A549 (cell line): ENCODE measurements at regions not wholly inside any gene's neighbourhood (a gene's known extent, or its start where the extent isn't known, plus 50 kb on each side); places are given as distances from the start of the nearest gene placed in this dataset.

Experiments used
- ATAC-seq, 2 experiments: fragments of 200-7000 bp in 1 of 2; fragments of >200 bp in 1 of 2; cut with Nextera tagmentation in 1 of 2; cut with Tn5 transposase in 1 of 2; 3 replicates each; pipeline versions ENCODE4 v1.8.0 to v1.9.1; 2018 to 2020; ENCODE audit warnings: mild to moderate bottlenecking in 1 of 2, moderate library complexity in 1 of 2
- CTCF ChIA-PET: fragments of 300-600 bp; sonication (Branson Sonifier 250); formaldehyde crosslinking; extraction: SDS; loops from one replicate; lab custom pipeline; 2021; ENCODE audit warnings: antibody characterized with exemption, inconsistent platforms; lab: Yijun Ruan, JAX
- POLR2A ChIA-PET: fragments of 350-600 bp; formaldehyde crosslinking; extraction: SDS; loops from one replicate; lab custom pipeline; 2021; ENCODE audit warnings: antibody characterized with exemption, inconsistent platforms; lab: Yijun Ruan, JAX
- DNase-seq, 2 experiments: peaks; one replicate each; pipeline versions ENCODE4 v3.0.0 to v3.0.0-alpha.2; 2011 to 2016; ENCODE audit warnings: low read depth in 1 of 2, low spot score in 1 of 2
- FAIRE-seq: peaks from 2 replicates; lab custom pipeline; 2011; peaks lifted over from hg19 to GRCh38; lab: Jason Lieb, UNC
- H3K27ac ChIP-seq, 2 experiments: fragments of >200 bp; sonication (Bioruptor Twin); formaldehyde crosslinking; 3 replicates each; pipeline ENCODE4 v1.5.1; 2016 to 2017
- H3K4me1 ChIP-seq: fragments of >200 bp; sonication (Bioruptor Twin); formaldehyde crosslinking; 3 replicates; pipeline ENCODE4 v1.6.1; 2016
- H3K4me2 ChIP-seq: fragments of >200 bp; sonication (Bioruptor Twin); formaldehyde crosslinking; 3 replicates; pipeline ENCODE4 v1.6.1; 2016
- H3K4me3 ChIP-seq: fragments of >200 bp; sonication (Bioruptor Twin); formaldehyde crosslinking; 3 replicates; pipeline ENCODE4 v1.5.1; 2016
- H3K9me3 ChIP-seq: fragments of >200 bp; sonication (Bioruptor Twin); formaldehyde crosslinking; 3 replicates; pipeline ENCODE4 v1.6.1; 2016
- CEBPB ChIP-seq, 2 experiments: fragments of >200 bp in 1 of 2; sonication (Bioruptor Twin) in 1 of 2; formaldehyde crosslinking in 1 of 2; IDR thresholded peaks; 2 replicates each; pipeline ENCODE4 v1.6.1; 2012 to 2016
- CHD2 ChIP-seq: fragments of 150-350 bp; IDR thresholded peaks from 2 replicates; pipeline ENCODE4 v1.6.1; 2014; ENCODE audit warnings: low read length; ENCODE audit not compliant: partially characterized antibody
- CHD4 ChIP-seq: fragments of 200-600 bp; sonication (generic); IDR thresholded peaks from 2 replicates; pipeline ENCODE4 v1.6.1; 2016; ENCODE audit warnings: antibody characterized with exemption, mild to moderate bottlenecking, borderline replicate concordance
- EHF ChIP-seq: fragments of 250-450 bp; sonication (Bioruptor Pico); IDR thresholded peaks from 2 replicates; pipeline ENCODE4 v1.5.0; 2020; ENCODE audit warnings: mild to moderate bottlenecking
- EP300 ChIP-seq, 2 experiments: fragments of >200 bp; sonication (Bioruptor Twin); formaldehyde crosslinking; IDR thresholded peaks; 2 replicates in 1 of 2; 3 replicates in 1 of 2; pipeline ENCODE4 v1.6.1; 2016 to 2017
- FOSL2 ChIP-seq, 2 experiments: fragments of 450-650 bp in 1 of 2; fragments of >200 bp in 1 of 2; sonication (Bioruptor Twin) in 1 of 2; formaldehyde crosslinking; IDR thresholded peaks; 2 replicates each; pipeline versions ENCODE4 v1.5.0 to v1.6.1; 2016 to 2020; ENCODE audit warnings: mild to moderate bottlenecking in 1 of 2, moderate library complexity in 1 of 2
- HOXB5 ChIP-seq: fragments of 250-450 bp; sonication (Bioruptor Pico); IDR thresholded peaks from 2 replicates; pipeline ENCODE4 v1.5.0; 2020; ENCODE audit warnings: mild to moderate bottlenecking, moderate library complexity
- JUNB ChIP-seq: fragments of >200 bp; sonication (Bioruptor Twin); formaldehyde crosslinking; IDR thresholded peaks from 2 replicates; pipeline ENCODE4 v1.6.1; 2016
- KDM1A ChIP-seq: fragments of 200-600 bp; sonication (generic); IDR thresholded peaks from 2 replicates; pipeline ENCODE4 v1.6.1; 2016; ENCODE audit warnings: low read depth, mild to moderate bottlenecking
- MAFK ChIP-seq: fragments of 450-650 bp; IDR thresholded peaks from 2 replicates; pipeline ENCODE4 v1.6.1; 2014; ENCODE audit not compliant: partially characterized antibody
- MAZ ChIP-seq: fragments of 150-350 bp; IDR thresholded peaks from 2 replicates; pipeline ENCODE4 v1.6.1; 2014; ENCODE audit warnings: antibody characterized with exemption, low read depth, low read length, borderline replicate concordance
- ZFP36 ChIP-seq: fragments of 450-650 bp; IDR thresholded peaks from 2 replicates; pipeline ENCODE4 v1.6.1; 2014; ENCODE audit warnings: borderline replicate concordance; ENCODE audit not compliant: partially characterized antibody
- ZSCAN20 ChIP-seq: fragments of 250-450 bp; sonication (Bioruptor Pico); IDR thresholded peaks from 2 replicates; pipeline ENCODE4 v1.8.0; 2022; ENCODE audit warnings: mild to moderate bottlenecking, moderate library complexity
- WGBS: methylation state at CpG from one replicate; pipeline ENCODE4 v1.1.6; 2017; ENCODE audit errors: missing lambda C conversion rate; 5-methylcytosine and 5-hydroxymethylcytosine counted together
- TF ChIP-seq, protein P1 (sequence below): fragments of 200-600 bp; sonication (generic); IDR thresholded peaks from 2 replicates; pipeline ENCODE4 v1.6.1; 2016; ENCODE audit warnings: antibody characterized with exemption, mild to moderate bottlenecking, moderate library complexity
- TF ChIP-seq, protein P2 (sequence below): fragments of >200 bp; sonication (Bioruptor Twin); formaldehyde crosslinking; IDR thresholded peaks from 2 replicates; pipeline ENCODE4 v1.6.1; 2016
- TF ChIP-seq, protein P3 (sequence below): IDR thresholded peaks from 2 replicates; pipeline ENCODE4 v1.6.1; 2012
- TF ChIP-seq, protein P4 (sequence below): fragments of 250-450 bp; sonication (Bioruptor Pico); IDR thresholded peaks from 2 replicates; pipeline ENCODE4 v1.5.0; 2020; ENCODE audit warnings: low read depth, mild to moderate bottlenecking, moderate library complexity

DNA sequence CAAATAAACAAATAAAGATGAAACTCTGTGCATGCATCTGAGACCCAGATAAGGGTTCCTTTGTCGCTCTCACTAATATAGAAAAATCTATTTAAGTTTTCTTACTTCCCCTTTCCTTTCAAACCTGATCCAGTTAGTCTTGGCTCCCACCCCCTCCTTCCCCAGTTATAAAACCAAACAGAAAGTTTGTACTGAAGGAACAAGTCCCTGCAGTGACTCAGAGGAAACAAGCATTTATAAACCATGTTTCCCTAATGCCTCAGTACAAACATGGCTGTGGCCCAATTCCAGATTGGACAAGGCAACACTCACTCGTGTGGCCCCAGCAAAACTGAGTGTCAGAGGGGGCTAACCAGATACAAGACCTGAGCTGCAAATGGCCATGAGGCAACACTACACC lies 65.5 kb upstream of the ARHGAP20 start (continued):
- TF ChIP-seq, protein P1, sequence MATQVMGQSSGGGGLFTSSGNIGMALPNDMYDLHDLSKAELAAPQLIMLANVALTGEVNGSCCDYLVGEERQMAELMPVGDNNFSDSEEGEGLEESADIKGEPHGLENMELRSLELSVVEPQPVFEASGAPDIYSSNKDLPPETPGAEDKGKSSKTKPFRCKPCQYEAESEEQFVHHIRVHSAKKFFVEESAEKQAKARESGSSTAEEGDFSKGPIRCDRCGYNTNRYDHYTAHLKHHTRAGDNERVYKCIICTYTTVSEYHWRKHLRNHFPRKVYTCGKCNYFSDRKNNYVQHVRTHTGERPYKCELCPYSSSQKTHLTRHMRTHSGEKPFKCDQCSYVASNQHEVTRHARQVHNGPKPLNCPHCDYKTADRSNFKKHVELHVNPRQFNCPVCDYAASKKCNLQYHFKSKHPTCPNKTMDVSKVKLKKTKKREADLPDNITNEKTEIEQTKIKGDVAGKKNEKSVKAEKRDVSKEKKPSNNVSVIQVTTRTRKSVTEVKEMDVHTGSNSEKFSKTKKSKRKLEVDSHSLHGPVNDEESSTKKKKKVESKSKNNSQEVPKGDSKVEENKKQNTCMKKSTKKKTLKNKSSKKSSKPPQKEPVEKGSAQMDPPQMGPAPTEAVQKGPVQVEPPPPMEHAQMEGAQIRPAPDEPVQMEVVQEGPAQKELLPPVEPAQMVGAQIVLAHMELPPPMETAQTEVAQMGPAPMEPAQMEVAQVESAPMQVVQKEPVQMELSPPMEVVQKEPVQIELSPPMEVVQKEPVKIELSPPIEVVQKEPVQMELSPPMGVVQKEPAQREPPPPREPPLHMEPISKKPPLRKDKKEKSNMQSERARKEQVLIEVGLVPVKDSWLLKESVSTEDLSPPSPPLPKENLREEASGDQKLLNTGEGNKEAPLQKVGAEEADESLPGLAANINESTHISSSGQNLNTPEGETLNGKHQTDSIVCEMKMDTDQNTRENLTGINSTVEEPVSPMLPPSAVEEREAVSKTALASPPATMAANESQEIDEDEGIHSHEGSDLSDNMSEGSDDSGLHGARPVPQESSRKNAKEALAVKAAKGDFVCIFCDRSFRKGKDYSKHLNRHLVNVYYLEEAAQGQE, result no peak
- TF ChIP-seq, protein P2, sequence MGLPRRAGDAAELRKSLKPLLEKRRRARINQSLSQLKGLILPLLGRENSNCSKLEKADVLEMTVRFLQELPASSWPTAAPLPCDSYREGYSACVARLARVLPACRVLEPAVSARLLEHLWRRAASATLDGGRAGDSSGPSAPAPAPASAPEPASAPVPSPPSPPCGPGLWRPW, result no peak

DNA sequence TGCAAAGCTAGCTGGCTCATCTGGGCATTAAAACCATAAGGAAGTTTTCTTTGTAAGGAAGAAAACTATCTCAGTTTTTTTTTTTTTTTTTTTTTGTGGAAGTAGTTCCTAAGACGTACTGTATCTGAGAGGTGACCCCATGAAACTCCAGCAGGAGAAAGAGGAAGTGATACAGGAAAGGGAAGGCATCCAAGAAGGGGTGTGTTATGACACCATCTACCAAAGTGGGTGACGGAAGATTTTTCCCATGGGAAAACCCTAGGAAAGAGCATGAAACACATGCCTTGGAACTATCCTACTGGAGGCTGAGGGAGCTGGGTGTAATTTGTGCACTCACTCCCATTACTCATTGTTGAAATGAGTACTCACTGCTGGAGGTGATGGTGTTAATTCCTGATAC lies 63.8 kb upstream of the ARHGAP20 start:
- POLR2A ChIA-PET, result no interaction called here
- Histone ChIP-seq H3K4me1 (no peaks in the 10 kb centered on the region), H3K27ac (no peak overlapping the region), H3K9me3 (no peaks in the 10 kb centered on the region), H3K4me2 (no peak overlapping the region), H3K4me3 (no peak overlapping the region)
- no peak for DNase-seq
- no peak for ATAC-seq
- no peak for TF ChIP-seq CHD2
- TF ChIP-seq CEBPB (IDR thresholded peaks at IDR 0.05), result no peak
- TF ChIP-seq ZSCAN20 (CRISPR knock-in tag), result no peak
- TF ChIP-seq HOXB5 (CRISPR knock-in tag), result no peak
- TF ChIP-seq EP300 (IDR thresholded peaks at IDR 0.05), result no peak
- no peak for TF ChIP-seq CHD4
- TF ChIP-seq EHF, result no peak
- TF ChIP-seq KDM1A, result no peak
- no peak for TF ChIP-seq ZFP36
- TF ChIP-seq, protein P3, sequence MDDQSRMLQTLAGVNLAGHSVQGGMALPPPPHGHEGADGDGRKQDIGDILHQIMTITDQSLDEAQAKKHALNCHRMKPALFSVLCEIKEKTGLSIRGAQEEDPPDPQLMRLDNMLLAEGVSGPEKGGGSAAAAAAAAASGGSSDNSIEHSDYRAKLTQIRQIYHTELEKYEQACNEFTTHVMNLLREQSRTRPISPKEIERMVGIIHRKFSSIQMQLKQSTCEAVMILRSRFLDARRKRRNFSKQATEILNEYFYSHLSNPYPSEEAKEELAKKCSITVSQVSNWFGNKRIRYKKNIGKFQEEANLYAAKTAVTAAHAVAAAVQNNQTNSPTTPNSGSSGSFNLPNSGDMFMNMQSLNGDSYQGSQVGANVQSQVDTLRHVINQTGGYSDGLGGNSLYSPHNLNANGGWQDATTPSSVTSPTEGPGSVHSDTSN, result no peak
- no peak for TF ChIP-seq MAZ
- no peak for TF ChIP-seq JUNB
- TF ChIP-seq, protein P4, sequence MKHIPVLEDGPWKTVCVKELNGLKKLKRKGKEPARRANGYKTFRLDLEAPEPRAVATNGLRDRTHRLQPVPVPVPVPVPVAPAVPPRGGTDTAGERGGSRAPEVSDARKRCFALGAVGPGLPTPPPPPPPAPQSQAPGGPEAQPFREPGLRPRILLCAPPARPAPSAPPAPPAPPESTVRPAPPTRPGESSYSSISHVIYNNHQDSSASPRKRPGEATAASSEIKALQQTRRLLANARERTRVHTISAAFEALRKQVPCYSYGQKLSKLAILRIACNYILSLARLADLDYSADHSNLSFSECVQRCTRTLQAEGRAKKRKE (CRISPR knock-in tag), result no peak
- WGBS, result 37% methylated on average over 2 of the region's 2 CpGs
- FAIRE-seq, result no peak
- CTCF ChIA-PET, result no interaction called here

DNA sequence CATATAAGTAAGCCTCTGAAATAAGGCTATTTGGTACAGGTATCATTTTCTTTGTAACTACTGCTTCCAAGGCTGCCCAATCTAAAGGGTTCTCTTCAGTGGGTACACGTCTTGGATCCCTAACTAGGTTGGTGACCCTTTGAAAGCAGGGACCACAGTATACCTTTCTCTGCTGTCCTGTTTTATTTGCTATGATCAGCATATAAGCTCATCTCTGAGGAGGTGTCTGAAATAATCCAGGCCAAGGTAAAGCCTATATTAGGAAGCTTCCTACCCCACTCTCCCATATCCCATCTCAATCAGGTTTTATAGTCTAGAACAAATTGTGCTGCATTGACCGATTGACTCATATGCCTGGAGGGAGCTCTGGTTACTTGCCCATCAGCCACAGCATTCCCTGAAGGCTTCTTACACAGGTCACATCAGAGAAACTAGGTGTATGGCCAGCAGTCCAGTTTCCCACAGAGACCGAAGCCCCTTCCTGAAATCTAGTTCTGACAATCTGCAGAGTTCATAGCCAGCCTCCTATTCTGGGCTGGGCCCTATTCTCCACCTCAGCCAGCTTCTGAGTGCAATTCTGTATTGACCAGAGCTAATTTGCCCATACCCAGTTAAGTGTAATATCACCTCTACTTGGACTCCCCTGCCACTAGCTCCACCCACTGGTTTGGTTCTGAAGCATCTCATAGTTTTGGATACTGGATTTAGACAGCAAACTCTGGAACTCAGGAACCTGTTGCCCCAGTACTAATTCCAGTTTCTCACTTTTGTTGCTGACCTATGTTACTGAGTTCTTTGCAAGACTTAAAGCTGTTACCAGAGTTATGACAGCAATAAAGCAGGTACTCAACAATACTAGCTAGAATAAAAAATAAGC lies 62.1 kb upstream of the ARHGAP20 start:
- Histone ChIP-seq H3K4me1 (no peaks in the 10 kb centered on the region), H3K9me3 (no peaks in the 10 kb centered on the region), H3K27ac (no peak overlapping the region), H3K4me3 (no peak overlapping the region), H3K4me2 (no peak overlapping the region)
- CTCF ChIA-PET, result interaction anchor here (1.4 to 1.6 kb wide), 2 partner anchors 11 to 61 kb away, joined by 3 to 5 read pairs; no protein-coding TSS in a partner anchor
- ATAC-seq (no peak), FAIRE-seq (no peak), DNase-seq (no peak)
- whole genome bisulfite sequencing, result 0% methylated on average over 3 of the region's 3 CpGs
- TF ChIP-seq MAFK (peak; percentile 12), FOSL2 (IDR thresholded peaks at IDR 0.05) (no peak), FOSL2 (CRISPR knock-in tag; IDR thresholded peaks at IDR 0.05) (no peak)
- POLR2A ChIA-PET, result no interaction called here
